IPS-11a (cell line): ENCODE measurements at regions not wholly inside any gene's neighbourhood (a gene's known extent, or its start where the extent isn't known, plus 50 kb on each side); places are given as distances from the start of the nearest gene placed in this dataset.

Source experiments
- H3K4me3 ChIP-seq: one replicate; pipeline ENCODE4 v1.5.1; 2013; ENCODE audit warnings: low read depth, low read length, control low read depth

- no peak overlapping the region for H3K4me3 ChIP-seq
These were observed 80.6 kb upstream of the PREP start for GRCh38 chr6:105483492-105483891.

DNA sequence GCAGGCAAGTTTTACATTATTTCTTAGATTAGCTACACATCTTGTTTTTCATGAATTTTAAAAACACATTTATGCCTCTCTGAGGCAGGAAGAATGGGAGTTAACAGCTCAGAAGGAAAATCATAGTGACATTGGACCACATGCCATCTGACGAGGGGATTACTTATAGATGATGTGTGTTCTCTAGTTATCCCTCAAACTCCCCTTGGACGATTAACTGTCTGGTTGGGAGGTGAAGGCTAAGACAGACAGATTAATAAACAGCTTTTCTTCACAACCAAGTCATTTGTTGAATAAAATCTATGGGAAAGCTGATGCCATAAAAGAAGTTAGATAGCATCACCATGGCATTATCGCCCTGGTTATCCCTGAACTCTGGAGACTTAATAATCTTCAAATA lies 80.0 kb upstream of the PREP start:
- no peak overlapping the region for H3K4me3 ChIP-seq

- H3K4me3 ChIP-seq: no peak overlapping the region
These were observed 79.5 kb upstream of the PREP start for GRCh38 chr6:105482227-105482844.

GRCh38 chr6:105476978-105477377 lies 74.1 kb upstream of the PREP start:
- H3K4me3 ChIP-seq: no peak overlapping the region

GRCh38 chr6:105474234-105474633 lies 71.4 kb upstream of the PREP start:
- H3K4me3 ChIP-seq: no peak overlapping the region

- H3K4me3 ChIP-seq: no peak overlapping the region
These were observed 67.1 kb upstream of the PREP start for GRCh38 chr6:105469946-105470345.

GRCh38 chr6:105468850-105469249 lies 66.0 kb upstream of the PREP start:
- no peak overlapping the region for H3K4me3 ChIP-seq

GRCh38 chr6:105460860-105461259 lies 58.0 kb upstream of the PREP start:
- no peak overlapping the region for H3K4me3 ChIP-seq

DNA sequence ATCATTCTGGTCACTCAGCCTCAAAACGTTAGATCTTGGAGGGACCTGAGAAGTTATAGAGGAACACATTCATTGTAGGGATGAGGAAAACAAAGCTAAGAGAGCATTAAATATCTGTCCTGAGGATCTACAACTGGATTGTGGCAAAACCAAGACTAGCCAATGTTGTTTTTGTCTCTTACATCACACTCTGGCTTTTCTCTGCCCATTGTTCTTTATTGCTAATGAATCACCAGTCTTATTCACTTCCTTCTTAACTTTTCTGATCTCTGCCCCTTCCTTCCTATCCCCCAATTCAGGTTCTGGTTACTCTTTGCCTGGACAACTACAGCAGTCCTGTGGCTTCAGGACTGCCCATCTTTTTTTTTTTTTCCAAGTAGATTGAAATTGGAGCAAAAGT lies 57.0 kb upstream of the PREP start:
- no peak overlapping the region for H3K4me3 ChIP-seq

DNA sequence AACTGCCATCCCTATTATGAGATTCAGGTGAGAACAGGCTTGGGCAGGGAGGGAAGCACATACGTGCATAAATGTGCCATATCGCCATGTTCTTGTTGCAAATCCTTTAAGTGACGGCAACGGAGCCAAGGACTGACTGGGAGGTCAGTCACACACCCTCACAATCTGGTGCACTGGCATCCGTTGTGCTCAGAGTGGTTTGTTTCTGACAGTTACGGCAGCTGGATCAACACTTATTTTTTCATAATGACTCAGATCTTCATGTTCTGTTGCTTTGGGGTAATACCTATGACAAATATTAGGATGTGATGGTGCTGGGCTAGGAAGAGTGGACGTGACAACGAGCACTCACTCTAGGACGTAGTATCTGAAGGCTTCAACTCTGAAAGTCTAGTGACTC lies 56.2 kb upstream of the PREP start:
- H3K4me3 ChIP-seq: no peak overlapping the region

DNA sequence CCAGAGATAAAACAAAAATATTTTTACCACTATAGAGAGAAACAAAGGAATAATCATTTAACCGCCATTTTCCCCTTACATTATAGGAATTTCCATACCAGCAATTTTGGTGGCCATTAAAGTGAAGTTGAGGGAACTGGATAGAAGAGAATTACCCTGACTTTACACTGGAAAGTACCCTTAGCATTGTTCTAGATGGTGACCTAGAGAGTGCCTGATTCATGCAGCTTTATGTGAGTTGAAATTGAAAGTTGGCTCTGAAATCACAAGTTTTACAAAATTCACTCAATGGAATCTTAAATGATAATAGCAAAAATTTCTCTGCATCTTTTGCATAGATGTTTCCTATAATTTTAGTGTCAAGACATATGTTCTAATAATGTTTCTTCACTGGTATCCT lies 55.7 kb upstream of the PREP start:
- H3K4me3 ChIP-seq: no peak overlapping the region

GRCh38 chr6:105458084-105458483 lies 55.2 kb upstream of the PREP start:
- no peak overlapping the region for H3K4me3 ChIP-seq

GRCh38 chr6:105453968-105454367 lies 51.1 kb upstream of the PREP start:
- no peak overlapping the region for H3K4me3 ChIP-seq

GRCh38 chr6:105452924-105453756 lies 50.3 kb upstream of the PREP start:
- H3K4me3 ChIP-seq: no peak overlapping the region
